H9 (cell line): ENCODE measurements at regions not wholly inside any gene's neighbourhood (a gene's known extent, or its start where the extent isn't known, plus 50 kb on each side); places are given as distances from the start of the nearest gene placed in this dataset.

Experiments used
- DNase-seq: peaks from one replicate; pipeline ENCODE4 v3.0.0-alpha.2; 2017
- H2AFZ ChIP-seq: one replicate; pipeline ENCODE4 v1.6.1; 2013; ENCODE audit warnings: mild to moderate bottlenecking, low read length, control low read depth, moderate library complexity
- H2AK5ac ChIP-seq: 2 replicates; pipeline ENCODE4 v1.6.1; 2013; ENCODE audit warnings: low read length, control low read depth, mixed read lengths; ENCODE audit not compliant: insufficient read length
- H2BK120ac ChIP-seq: one replicate; pipeline ENCODE4 v1.6.1; 2013; ENCODE audit warnings: low read depth, mild to moderate bottlenecking, low read length, control low read depth, inconsistent platforms; ENCODE audit not compliant: poor library complexity, severe bottlenecking
- H2BK12ac ChIP-seq: 2 replicates; pipeline ENCODE4 v1.6.1; 2013; ENCODE audit warnings: low read length, control low read depth, mixed read lengths, low read depth; ENCODE audit not compliant: insufficient read length
- H2BK15ac ChIP-seq: 2 replicates; pipeline ENCODE4 v1.6.1; 2013; ENCODE audit warnings: low read depth, low read length, control low read depth
- H2BK20ac ChIP-seq: one replicate; pipeline ENCODE4 v1.6.1; 2013; ENCODE audit warnings: low read depth, mild to moderate bottlenecking, low read length, control low read depth, inconsistent platforms; ENCODE audit not compliant: poor library complexity, severe bottlenecking
- H2BK5ac ChIP-seq: 2 replicates; pipeline ENCODE4 v1.6.1; 2013; ENCODE audit warnings: low read length, control low read depth, mixed read lengths; ENCODE audit not compliant: insufficient read length
- H3K14ac ChIP-seq: 2 replicates; pipeline ENCODE4 v1.6.1; 2013; ENCODE audit warnings: low read length, control low read depth; ENCODE audit not compliant: insufficient read depth
- H3K18ac ChIP-seq: 2 replicates; pipeline ENCODE4 v1.6.1; 2013; ENCODE audit warnings: low read depth, mild to moderate bottlenecking, mixed read lengths, low read length, control low read depth; ENCODE audit not compliant: insufficient read length
- H3K23ac ChIP-seq: 2 replicates; pipeline ENCODE4 v1.6.1; 2013; ENCODE audit warnings: low read length, control low read depth, mixed read lengths, low read depth; ENCODE audit not compliant: insufficient read length
- H3K23me2 ChIP-seq: 2 replicates; pipeline ENCODE4 v1.6.1; 2013; ENCODE audit warnings: low read depth, mild to moderate bottlenecking, mixed read lengths, low read length, control low read depth; ENCODE audit not compliant: insufficient read length, poor library complexity, severe bottlenecking
- H3K27ac ChIP-seq: 2 replicates; pipeline ENCODE4 v1.5.1; 2013; ENCODE audit warnings: low read length, control low read depth, mixed read lengths, low read depth; ENCODE audit not compliant: insufficient read length
- H3K27me3 ChIP-seq: 2 replicates; pipeline ENCODE4 v1.6.1; 2013; ENCODE audit warnings: low read length, control low read depth, inconsistent platforms; ENCODE audit not compliant: insufficient read depth
- H3K4ac ChIP-seq: 2 replicates; pipeline ENCODE4 v1.6.1; 2013; ENCODE audit warnings: low read depth, mild to moderate bottlenecking, control low read depth, inconsistent platforms, low read length, moderate library complexity
- H3K4me1 ChIP-seq: 2 replicates; pipeline ENCODE4 v1.6.1; 2013; ENCODE audit warnings: low read length, control low read depth, inconsistent platforms; ENCODE audit not compliant: insufficient read depth
- H3K4me2 ChIP-seq: 2 replicates; pipeline ENCODE4 v1.6.1; 2013; ENCODE audit warnings: low read length, control low read depth, mixed read lengths; ENCODE audit not compliant: insufficient read length, insufficient read depth
- H3K56ac ChIP-seq: 2 replicates; pipeline ENCODE4 v1.6.1; 2013; ENCODE audit warnings: low read depth, mild to moderate bottlenecking, mixed read lengths, low read length, control low read depth; ENCODE audit not compliant: insufficient read length
- H3K79me1 ChIP-seq: 2 replicates; pipeline ENCODE4 v1.6.1; 2013; ENCODE audit warnings: low read depth, mild to moderate bottlenecking, moderate library complexity, low read length, control low read depth, inconsistent platforms; ENCODE audit not compliant: insufficient read depth, poor library complexity, severe bottlenecking
- H3K79me2 ChIP-seq: 2 replicates; pipeline ENCODE4 v1.6.1; 2013; ENCODE audit warnings: low read length, control low read depth, inconsistent platforms; ENCODE audit not compliant: insufficient read depth
- H3K9ac ChIP-seq: 2 replicates; pipeline ENCODE4 v1.6.1; 2013; ENCODE audit warnings: low read length, control low read depth, mixed read lengths; ENCODE audit not compliant: insufficient read length; ENCODE audit errors: extremely low read depth
- H3K9me3 ChIP-seq: one replicate; pipeline ENCODE4 v1.6.1; 2013; ENCODE audit warnings: low read depth, low read length, inconsistent platforms; ENCODE audit not compliant: control insufficient read depth
- H3T11ph ChIP-seq: one replicate; pipeline ENCODE4 v1.6.1; 2013; ENCODE audit warnings: mild to moderate bottlenecking, low read length, control low read depth, inconsistent platforms
- H4K20me1 ChIP-seq: one replicate; pipeline ENCODE4 v1.6.1; 2013; ENCODE audit not compliant: control insufficient read depth, insufficient read length, insufficient read depth
- H4K5ac ChIP-seq: 2 replicates; pipeline ENCODE4 v1.6.1; 2013; ENCODE audit warnings: low read depth, mild to moderate bottlenecking, mixed read lengths, low read length, control low read depth; ENCODE audit not compliant: insufficient read length
- H4K8ac ChIP-seq: replicated peaks from 2 replicates; pipeline ENCODE4 v1.6.1; 2013; ENCODE audit warnings: low read length, control low read depth, mixed read lengths, low read depth; ENCODE audit not compliant: insufficient read length
- H4K91ac ChIP-seq: 2 replicates; pipeline ENCODE4 v1.6.1; 2013; ENCODE audit warnings: low read depth, mild to moderate bottlenecking, moderate library complexity, mixed read lengths, low read length, control low read depth; ENCODE audit not compliant: insufficient read length
- H3K27ac Mint-ChIP-seq, 3 experiments: 2 replicates in 2 of 3; 3 replicates in 1 of 3; pipeline ENCODE4 v1.8.0; 2020 to 2021; ENCODE audit warnings: mixed read lengths in 3 of 3, mild to moderate bottlenecking in 1 of 3, moderate library complexity in 1 of 3
- H3K27me3 Mint-ChIP-seq: 2 replicates; pipeline ENCODE4 v1.8.0; 2021; ENCODE audit warnings: low read depth, mild to moderate bottlenecking, moderate library complexity, mixed read lengths
- H3K36me3 Mint-ChIP-seq, 3 experiments: 2 replicates in 2 of 3; 3 replicates in 1 of 3; pipeline ENCODE4 v1.8.0; 2020 to 2021; ENCODE audit warnings: low read depth in 3 of 3, mixed read lengths in 3 of 3; ENCODE audit not compliant: insufficient read depth in 1 of 3
- H3K4me1 Mint-ChIP-seq, 2 experiments: 2 replicates each; pipeline ENCODE4 v1.8.0; 2020; ENCODE audit warnings: mixed read lengths in 2 of 2
- H3K4me3 Mint-ChIP-seq, 2 experiments: 2 replicates in 1 of 2; 3 replicates in 1 of 2; pipeline ENCODE4 v1.8.0; 2020 to 2021; ENCODE audit warnings: mild to moderate bottlenecking in 2 of 2, mixed read lengths in 2 of 2, moderate library complexity in 1 of 2
- H3K9me3 Mint-ChIP-seq, 2 experiments: 2 replicates in 1 of 2; 3 replicates in 1 of 2; pipeline ENCODE4 v1.8.0; 2020; ENCODE audit warnings: mild to moderate bottlenecking in 2 of 2, mixed read lengths in 2 of 2, moderate library complexity in 1 of 2
- WGBS: extraction: QIAGEN DNeasy Blood & Tissue Kit; methylation state at CpG from one replicate; pipeline ENCODE4 v1.1.7; 2013; ENCODE audit warnings: missing lambda C conversion rate, low lambda C conversion rate, mixed read lengths; ENCODE audit not compliant: insufficient read length; ENCODE audit errors: extremely low coverage; 5-methylcytosine and 5-hydroxymethylcytosine counted together
- TF ChIP-seq, protein P1 (sequence below): fragments of 200-600 bp; sonication (generic); conservative IDR thresholded peaks from 3 replicates; pipeline ENCODE4 v1.8.0; 2021; ENCODE audit warnings: antibody characterized with exemption, mild to moderate bottlenecking

DNA sequence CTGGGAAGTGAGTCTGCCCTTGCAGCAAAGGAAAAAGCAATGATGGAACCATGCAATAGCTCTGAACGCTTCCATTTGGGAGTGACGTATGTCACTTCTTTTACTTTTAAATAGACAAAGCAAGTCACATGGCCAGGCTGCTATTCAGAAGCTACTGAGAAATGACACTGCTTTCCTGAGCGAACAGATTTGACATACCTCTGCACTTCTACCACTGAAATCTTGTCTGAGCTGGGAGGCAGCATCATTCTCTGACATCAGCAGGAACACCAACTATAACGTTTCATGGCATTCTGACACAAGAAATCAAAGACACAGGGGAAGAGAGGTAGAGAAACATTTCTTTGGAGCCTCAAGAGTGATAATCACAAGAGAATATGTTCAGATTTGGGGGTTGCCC is 271.1 kb downstream of the SNX13 start:
- Histone ChIP-seq H3K23ac (no peak overlapping the region), H3K79me1 (no peaks in the 10 kb centered on the region), H4K20me1 (no peaks in the 10 kb centered on the region), H2BK5ac (no peak overlapping the region), H3T11ph (no peak overlapping the region), H3K27ac (no peak overlapping the region), H3K14ac (no peak overlapping the region), H2BK15ac (no peak overlapping the region), H4K5ac (no peak overlapping the region), H2BK120ac (no peak overlapping the region), H3K4ac (no peak overlapping the region), H3K9me3 (no peaks in the 10 kb centered on the region), H3K18ac (no peak overlapping the region), H3K9ac (no peak overlapping the region), H2AFZ (no peak overlapping the region), H4K91ac (no peak overlapping the region), H3K23me2 (no peaks in the 10 kb centered on the region), H3K79me2 (no peaks in the 10 kb centered on the region), H4K8ac (no peak overlapping the region), H3K56ac (no peak overlapping the region), H2BK12ac (no peak overlapping the region), H2AK5ac (no peak overlapping the region), H2BK20ac (no peak overlapping the region), H3K27me3 (no peaks in the 10 kb centered on the region), H3K4me1 (no peaks in the 10 kb centered on the region), H3K4me2 (no peak overlapping the region)
- Mint-ChIP-seq H3K27me3 (no peaks in the 10 kb centered on the region), H3K9me3 (no peaks in the 10 kb centered on the region), H3K4me1 (peaks cover 5 to 6% of the 10 kb centered on the region in 2 experiments), H3K36me3 (no peaks in the 10 kb centered on the region), H3K27ac (no peak overlapping the region), H3K4me3 (no peak overlapping the region)
- no peak for DNase-seq
- TF ChIP-seq, protein P1, sequence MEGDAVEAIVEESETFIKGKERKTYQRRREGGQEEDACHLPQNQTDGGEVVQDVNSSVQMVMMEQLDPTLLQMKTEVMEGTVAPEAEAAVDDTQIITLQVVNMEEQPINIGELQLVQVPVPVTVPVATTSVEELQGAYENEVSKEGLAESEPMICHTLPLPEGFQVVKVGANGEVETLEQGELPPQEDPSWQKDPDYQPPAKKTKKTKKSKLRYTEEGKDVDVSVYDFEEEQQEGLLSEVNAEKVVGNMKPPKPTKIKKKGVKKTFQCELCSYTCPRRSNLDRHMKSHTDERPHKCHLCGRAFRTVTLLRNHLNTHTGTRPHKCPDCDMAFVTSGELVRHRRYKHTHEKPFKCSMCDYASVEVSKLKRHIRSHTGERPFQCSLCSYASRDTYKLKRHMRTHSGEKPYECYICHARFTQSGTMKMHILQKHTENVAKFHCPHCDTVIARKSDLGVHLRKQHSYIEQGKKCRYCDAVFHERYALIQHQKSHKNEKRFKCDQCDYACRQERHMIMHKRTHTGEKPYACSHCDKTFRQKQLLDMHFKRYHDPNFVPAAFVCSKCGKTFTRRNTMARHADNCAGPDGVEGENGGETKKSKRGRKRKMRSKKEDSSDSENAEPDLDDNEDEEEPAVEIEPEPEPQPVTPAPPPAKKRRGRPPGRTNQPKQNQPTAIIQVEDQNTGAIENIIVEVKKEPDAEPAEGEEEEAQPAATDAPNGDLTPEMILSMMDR = no peak
- WGBS = no CpG with 5 or more reads among the region's 4 CpGs
